GM18502 (cell line): ENCODE measurements at regions not wholly inside any gene's neighbourhood (a gene's known extent, or its start where the extent isn't known, plus 50 kb on each side); places are given as distances from the start of the nearest gene placed in this dataset.
A peak's percentile ranks its signal among the peaks of the same experiment; 100 is the strongest.
"Not testable (repeated sequence)": the region's sequence is repeated elsewhere in the genome, so short reads cannot be mapped to it uniquely, and the experiment has no call there.

ENCODE experiments used
- ATAC-seq: cut with Tn5 transposase; IDR thresholded peaks from one replicate; pipeline ENCODE4 v1.9.1; 2021; ENCODE audit warnings: mild to moderate bottlenecking; ENCODE audit not compliant: unreplicated experiment, poor library complexity

GRCh38 chr4:64857198-64857597 lies 447.9 kb upstream of the TECRL start:
- ATAC-seq = no peak

DNA sequence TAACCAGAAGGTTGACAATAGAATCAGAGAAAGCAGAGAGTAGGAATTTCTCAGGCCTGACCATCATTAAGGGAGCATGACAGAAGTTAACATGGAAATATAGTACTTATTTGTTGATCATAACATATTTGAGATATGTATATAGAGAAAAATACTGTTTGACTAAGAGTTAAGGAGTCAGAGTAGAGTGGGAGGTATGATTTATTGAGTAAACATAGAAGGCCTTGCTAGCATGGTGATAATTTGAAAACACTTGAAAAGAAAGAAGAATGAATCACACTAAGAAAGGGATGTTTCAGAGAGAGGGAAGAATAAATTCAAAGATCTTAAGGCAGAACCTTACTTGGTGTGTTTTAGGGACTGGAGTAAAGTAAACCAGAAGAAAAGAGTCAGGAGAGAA lies 437.2 kb upstream of the TECRL start:
- no peak for ATAC-seq

- ATAC-seq = no peak
Observed at GRCh38 chr4:64829749-64830148, 420.5 kb upstream of the TECRL start.

GRCh38 chr4:64824591-64824990 lies 415.3 kb upstream of the TECRL start:
- ATAC-seq = no peak

GRCh38 chr4:64822405-64822804 lies 413.2 kb upstream of the TECRL start:
- no peak for ATAC-seq

GRCh38 chr4:64821219-64821976 lies 412.1 kb upstream of the TECRL start:
- ATAC-seq = no peak

DNA sequence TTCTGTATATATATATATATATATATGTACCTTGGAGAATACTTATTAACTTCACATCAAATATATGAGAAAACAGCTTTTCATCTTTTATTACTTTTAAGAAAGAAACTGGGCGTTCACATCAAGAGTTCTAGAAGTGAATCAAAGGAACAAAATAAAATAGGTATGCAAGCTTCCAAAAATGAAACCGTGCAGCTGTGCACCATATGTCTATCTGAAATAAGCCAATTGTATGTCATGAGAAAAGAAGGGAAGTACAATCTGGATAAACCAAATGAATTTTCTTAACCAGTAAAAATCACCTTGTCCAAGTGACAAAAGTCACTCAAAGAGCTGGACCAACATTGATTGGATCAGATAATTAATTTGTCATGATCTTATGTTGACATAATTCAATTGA lies 405.4 kb upstream of the TECRL start:
- no peak for ATAC-seq

GRCh38 chr4:64807821-64808220 lies 398.6 kb upstream of the TECRL start:
- ATAC-seq = no peak

DNA sequence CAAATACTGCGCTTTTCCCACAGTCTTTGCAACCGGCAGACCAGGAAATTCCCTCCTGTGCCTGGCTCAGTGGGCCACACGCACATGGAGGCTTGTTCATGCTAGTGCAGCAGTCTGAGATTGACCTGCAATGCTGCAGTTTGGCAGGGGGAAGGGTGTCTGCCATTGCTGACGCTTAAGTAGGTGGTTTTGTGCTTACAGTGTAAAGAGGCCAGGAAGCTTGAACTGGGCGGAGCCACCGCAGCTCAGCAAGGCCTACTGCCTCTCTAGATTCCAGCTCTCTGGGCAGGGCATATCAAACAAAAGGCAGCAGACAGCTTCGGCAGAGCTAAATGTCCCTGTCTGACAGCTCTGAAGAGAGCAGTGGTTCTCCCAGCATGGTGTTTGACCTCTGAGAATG lies 390.5 kb upstream of the TECRL start:
- ATAC-seq = no peak

DNA sequence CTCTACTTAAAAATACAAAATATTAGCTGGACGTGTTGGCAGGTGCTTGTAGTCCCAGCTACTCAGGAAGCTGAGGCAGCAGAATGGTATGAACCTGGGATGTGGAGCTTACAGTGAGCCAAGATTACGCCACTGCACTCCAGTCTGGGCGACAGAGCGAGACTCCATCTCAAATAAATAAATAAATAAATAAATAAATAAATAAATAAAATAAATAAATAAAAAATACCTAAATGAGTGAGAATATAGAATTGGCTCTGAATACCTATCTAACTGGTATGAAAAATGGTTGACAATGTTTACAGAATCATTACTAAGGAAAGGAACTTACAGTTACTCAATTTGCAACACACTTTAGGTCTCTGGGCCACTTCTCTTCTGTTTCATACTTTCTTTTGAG lies 389.6 kb upstream of the TECRL start:
- not testable (repeated sequence) for ATAC-seq

- no peak for ATAC-seq
Observed at GRCh38 chr4:64796581-64796980, 387.3 kb upstream of the TECRL start.

- ATAC-seq = no peak
Observed at GRCh38 chr4:64784125-64784524, 374.9 kb upstream of the TECRL start.

DNA sequence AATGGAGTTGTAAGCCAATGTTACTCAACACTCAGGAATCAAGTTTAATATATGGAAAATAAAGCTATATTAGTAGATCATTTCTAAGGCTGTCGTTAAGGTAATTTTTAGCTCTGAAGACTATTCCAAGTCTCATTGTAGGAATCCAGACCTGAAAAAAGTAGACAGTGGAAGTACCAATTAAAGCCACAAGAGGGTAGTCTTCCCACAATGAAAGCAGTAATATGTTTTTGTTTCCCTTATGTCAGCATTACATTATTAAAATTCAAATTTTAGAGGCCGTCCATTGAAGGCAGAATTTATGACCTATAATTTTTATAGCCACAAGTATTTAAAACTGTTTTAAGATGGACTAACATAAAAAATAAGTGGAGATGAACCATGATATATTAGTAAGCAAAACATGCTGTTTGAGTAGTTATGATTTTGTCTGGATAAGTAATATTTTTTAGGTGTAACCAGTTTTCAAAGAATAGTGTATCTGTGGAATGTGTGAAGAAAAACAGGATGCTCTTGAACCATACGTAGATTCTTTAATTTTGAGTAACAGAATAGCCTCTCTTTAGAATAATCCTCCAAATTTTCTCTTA lies 372.6 kb upstream of the TECRL start:
- ATAC-seq = peak; percentile 64

DNA sequence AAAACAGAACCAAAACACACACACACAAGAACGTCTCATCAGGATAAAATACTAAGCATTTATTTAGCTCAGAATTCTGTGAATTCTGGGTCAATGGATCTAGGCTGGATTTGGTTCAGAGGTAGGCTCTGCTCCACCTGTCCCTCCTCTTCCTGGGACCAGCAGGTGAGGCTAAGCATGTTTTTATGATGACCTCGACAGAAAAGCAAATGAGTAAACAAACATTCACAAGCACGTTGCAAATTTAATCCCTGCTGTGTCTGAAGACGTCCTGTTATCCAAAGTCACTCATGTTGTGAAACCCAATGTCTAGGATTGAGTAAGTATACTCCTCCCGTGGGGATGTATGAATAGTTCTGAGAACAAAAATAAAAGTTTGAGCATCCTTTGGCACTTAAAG lies 371.4 kb upstream of the TECRL start:
- no peak for ATAC-seq

GRCh38 chr4:64777286-64777685 lies 368.0 kb upstream of the TECRL start:
- ATAC-seq = no peak

GRCh38 chr4:64776820-64777219 lies 367.6 kb upstream of the TECRL start:
- ATAC-seq = no peak

GRCh38 chr4:64774626-64775025 lies 365.4 kb upstream of the TECRL start:
- no peak for ATAC-seq

DNA sequence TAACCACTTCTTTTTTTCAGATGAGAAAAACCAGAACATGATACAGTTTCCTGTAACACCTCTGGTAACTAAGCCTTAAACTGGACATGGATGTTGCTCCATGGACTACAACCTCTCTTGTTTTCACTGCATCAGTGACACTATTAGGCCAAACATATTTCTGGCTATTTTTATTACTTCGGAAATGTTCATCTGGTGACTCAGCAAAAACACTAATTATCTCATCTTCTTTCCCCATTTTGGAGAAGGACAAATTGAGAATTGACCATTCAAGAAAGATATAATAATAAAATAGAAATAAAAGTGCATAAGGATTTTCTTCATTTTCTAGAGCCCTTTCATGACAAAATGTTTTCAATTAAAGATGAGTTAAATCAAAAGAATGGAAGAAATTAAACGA lies 361.9 kb upstream of the TECRL start:
- no peak for ATAC-seq

- no peak for ATAC-seq
Observed at GRCh38 chr4:64767547-64767946, 358.3 kb upstream of the TECRL start.

- ATAC-seq = no peak
Observed at GRCh38 chr4:64766565-64766964, 357.3 kb upstream of the TECRL start.

DNA sequence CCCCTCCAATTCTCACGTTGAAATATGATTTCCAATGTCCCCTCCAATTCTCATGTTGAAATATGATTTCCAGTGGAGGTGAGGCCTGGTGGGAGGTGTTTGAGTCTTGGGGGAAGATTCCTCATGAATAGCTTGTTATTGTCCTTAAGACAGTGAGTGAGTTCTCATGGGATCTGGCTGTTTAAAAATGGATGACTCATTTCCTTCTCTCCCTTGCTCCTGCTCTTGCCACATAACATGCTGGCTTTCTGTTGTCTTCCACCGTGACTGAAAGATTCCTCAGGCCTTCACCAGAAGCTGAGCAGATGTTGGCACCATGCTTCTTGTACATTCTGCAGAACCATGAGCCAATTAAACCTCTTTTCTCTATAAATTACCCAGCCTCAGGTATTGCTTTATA lies 346.8 kb upstream of the TECRL start:
- ATAC-seq = no peak
